COLO829 (cell line): ENCODE measurements at regions not wholly inside any gene's neighbourhood (a gene's known extent, or its start where the extent isn't known, plus 50 kb on each side); places are given as distances from the start of the nearest gene placed in this dataset.
"Not testable (repeated sequence)": the region's sequence is repeated elsewhere in the genome, so short reads cannot be mapped to it uniquely, and the experiment has no call there.

Source experiments
- DNase-seq: peaks from one replicate; pipeline ENCODE4 v3.0.0; 2012; ENCODE audit warnings: low spot score

DNA sequence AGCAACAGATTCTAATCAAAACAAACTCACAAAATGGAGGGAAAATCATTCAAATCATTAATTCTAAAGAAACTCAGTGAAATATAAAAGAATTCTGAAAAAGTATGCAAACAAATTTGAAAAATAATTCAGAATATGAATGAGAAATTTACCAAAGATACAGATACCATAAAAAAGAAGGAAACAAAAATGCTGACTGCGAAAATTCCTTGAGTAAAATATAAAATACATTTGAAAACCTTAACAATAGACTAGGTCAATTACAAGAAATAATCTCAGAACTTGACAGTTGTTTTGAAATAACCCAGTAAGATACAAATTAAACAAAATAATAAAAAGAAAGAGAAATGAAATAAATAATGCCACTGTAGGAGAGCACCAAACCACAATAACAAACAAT is 1289.0 kb downstream of the SLITRK1 start:
- DNase-seq, result no peak

DNA sequence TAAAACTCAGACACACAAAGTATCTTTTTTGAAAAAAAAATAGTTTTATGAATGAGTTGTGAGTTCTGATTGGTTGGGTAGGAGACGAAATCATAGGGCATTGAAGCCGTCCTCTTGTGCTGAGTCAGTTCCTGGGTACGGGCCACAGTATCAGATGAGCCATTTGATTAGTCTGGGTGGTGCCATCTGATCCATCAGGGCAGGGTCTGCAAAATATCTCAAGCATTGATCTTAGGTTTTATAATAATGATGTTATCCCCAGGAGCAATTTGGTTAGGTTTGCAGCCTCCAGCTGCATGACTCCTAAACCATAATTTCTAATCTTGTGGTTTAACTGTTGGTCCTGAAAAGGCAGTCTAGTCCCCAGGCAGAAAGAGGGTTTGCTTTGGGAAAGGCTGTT is 1310.6 kb downstream of the SLITRK1 start:
- DNase-seq, result no peak

DNA sequence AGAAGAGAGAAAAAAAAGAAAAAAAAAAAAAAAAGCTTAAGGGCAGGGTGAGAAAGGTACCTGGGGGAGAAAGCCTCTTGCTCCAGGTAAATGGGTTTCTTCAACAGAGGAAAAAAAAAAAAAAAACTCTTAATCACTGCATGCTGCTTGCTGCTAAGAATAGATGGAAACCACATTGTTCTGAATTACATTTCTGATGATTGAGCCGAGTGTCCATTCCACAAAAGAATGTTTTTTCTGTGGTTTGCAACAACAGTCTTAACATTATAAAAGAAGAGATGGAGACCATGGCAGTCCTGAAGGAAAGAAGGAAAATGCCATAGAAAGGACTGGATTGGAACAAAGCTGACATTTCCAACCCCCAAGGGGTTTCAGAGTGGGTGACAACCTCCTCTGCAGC is 1312.7 kb downstream of the SLITRK1 start:
- DNase-seq, result no peak

DNA sequence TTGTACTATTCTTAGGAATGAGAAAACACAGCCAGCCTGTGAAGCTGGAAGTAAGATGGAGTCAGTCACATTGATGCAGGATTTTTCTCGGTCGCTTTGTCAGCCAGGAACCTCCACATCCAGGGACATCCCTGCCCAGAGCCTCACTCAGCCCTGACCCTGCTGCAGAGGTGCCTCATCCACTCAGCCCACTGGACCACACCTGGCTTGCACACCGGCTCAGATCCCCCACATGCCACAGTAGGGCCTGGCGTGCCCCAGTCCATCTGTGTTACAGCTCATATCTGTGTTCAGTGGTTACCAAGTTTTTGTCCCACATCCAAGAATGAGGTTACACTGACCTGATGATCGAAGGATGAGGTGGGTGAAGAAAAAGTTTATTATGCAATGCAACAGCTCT is 1315.4 kb downstream of the SLITRK1 start:
- DNase-seq, result no peak

DNA sequence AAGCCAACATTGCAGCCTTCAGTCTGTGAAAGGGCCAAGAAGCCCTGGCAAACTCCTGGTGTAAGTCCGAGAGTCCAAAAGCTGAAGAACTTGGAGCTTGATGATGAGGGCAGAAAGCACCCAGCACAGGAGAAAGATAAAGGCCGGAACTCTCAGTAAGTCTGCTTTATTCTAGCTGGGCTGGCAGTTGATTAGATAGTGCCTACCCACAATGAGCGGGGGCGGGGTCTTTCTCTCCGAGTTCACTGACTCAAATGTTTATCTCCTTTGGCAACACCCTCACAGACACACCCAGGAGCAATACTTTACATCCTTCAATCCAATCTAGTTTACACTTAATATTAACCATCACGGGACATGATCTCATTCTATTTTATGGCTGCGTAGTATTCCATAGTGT is 1317.1 kb downstream of the SLITRK1 start:
- no peak for DNase-seq

DNA sequence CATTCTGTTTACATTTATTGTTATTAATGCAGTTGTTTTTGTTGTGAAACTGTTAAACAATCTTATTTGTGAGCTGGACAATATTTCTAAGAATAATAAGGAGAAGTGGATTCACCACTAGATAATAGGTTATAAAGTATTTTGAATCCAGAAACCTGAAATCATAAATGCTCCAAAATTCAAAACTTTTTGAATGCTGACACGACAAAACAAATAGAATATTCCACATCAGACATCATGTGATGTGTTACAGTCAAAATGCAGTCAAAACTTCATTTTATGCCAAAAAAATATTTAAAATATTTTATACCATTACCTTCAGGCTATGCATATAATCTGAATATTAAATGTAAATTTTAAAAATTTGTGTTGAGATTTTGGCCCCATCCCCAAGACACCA is 1321.4 kb downstream of the SLITRK1 start:
- DNase-seq, result no peak

DNA sequence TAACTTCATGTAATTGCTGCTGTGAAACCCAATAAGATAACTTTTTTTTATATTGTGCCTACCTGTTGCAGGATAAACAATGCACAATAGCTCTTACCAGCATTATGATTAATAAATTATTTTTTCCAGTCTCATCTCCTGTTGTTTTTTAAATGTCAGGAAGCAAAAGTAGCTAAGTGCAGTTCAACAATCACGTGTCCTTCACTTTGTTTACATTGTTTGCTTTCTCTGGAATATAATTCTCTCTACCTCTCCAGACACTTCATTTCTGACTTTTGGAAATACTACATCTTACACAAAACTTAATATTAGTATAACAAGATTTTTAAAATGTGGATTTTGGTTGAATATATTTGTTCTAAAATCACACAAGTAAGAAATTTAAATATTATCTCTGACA is 1359.4 kb downstream of the SLITRK1 start:
- DNase-seq, result no peak

DNA sequence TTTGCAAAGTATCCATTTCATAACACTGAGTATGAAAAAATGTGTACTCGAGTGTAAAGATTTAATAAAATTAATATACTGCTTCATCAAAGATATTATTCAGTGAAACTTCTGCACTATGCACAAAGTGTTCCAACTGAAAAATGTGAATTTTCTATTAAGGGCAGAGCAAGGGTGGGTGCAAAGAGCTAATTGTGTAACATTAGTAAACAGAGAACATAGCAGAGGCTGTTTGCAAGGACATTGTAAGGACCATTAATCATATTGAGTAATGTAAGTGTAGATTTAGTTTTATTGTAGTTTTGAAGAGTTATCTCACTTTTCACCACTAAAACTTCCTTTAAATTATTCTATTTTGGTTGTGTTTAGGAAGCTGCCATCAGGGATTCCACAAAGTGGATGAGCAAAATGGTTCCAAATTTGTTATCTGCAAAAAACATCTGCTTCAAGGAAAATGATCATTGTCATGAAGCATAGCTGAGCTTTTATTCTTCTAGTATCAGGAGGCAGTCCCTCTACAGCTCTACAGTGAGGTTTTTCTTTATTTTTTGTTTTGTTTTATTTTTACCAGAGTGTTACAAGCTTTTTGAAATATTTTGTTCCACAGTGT is 1375.4 kb downstream of the SLITRK1 start:
- DNase-seq, result no peak

DNA sequence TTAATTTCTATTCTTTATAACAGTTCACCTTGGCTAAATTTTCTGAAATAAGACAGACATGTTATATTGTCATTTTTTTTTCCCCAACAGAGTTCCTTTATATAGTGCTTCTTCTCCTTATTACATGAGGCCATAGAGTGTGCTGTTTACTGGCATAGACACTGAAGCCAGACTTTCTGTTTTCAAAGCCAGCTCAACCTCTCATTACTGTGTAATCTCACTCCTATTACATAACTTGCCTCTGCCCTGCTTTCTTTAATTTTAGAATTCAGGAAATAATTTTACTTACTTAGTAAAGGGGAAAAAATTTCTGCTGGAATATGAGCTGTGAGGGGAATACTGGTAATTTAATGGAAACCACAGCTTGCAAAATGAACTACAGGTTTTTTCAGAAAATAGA is 1380.4 kb downstream of the SLITRK1 start:
- DNase-seq, result no peak

DNA sequence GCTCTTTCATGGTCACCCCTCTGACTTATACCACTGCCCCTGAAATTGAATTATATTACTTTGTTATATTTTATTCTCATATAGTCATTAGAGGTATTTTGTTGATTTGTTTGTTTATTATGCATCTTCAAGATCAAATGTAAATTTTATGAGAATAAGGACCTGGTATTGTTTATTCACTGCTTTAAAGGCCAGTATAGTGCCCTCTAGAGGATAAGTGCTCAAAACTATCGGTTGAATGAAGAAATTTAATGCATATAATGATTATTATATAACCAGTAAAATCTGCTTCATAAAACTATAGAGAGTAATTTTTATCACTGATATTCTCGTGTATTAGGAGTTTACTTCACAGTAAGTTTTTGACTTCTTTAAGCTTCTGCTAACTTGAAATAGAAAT is 1401.9 kb downstream of the SLITRK1 start:
- no peak for DNase-seq

DNA sequence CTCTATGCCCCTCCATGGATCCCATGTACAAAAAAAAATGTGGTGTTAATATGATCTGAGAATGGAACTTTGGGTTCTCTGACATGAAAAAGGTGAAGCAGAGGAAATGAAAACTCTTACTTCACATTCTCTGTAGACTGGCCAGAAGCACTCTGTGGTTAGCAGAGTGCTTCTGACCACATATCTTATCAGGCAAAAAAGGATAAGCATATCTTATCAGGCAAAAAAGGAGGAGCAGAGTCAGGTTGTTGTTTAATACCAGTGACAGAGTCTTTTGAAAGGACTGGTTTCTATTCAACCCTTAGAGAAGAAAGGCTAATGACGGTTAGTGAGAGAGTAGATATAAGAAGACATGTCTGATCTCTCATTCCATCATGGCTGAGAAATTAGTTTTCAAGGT is 1404.8 kb downstream of the SLITRK1 start:
- no peak for DNase-seq

DNA sequence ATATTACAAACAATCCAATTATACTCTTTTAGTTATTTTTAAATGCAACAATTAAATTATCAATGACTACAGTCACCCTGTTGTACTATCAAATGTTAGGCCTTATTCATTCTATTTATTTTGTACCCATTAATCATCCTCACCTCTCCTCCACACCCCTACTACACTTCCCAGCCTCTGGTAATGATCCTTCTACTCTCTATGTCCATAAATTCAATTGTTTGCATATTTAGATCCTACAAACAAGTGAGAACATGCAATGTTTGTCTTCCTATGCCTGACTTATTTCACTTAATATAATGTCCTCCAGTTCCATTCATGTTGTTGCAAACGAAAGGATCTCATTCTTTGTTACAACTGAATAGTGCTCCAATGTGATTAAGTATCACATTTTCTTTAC is 1414.6 kb downstream of the SLITRK1 start:
- DNase-seq, result no peak

DNA sequence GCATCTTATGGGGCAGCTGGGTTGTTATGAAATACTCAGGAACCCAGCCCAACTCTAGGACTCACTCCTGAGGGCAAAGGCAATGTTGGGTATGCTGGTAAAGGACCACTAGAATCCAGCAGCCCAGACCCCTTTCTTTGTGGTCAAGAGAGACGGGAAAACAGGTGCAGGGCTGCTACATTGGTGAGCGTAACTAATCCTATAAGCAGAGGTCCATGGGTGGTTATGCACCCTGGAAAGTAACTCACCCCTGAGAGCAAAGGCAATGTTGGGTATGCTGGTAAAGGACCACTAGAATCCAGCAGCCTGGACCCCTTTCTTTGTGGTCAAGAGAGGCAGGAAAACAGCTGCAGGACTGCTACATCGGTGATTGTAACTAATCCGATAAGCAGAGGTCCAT is 1422.7 kb downstream of the SLITRK1 start:
- not testable (repeated sequence) for DNase-seq

DNA sequence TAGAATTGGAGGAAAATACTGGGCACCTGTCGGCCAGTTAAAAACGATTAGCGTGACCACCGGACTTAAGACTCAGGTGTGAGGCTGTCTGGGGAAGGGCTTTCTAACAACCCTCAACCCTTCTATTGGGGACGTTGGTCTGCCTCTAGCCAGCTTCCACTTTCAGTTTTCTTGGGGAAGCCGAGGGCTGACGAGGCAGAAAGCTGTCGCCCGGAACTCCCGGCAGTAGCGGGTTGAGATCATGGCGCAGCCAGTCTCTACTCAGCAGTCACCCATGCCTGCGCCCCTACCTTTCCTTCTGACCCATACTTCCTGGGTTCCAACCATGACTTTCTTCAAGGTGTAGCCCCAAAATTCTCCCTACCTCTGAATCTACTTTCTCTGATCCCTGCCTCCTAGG is 1424.1 kb downstream of the SLITRK1 start:
- DNase-seq, result no peak

DNA sequence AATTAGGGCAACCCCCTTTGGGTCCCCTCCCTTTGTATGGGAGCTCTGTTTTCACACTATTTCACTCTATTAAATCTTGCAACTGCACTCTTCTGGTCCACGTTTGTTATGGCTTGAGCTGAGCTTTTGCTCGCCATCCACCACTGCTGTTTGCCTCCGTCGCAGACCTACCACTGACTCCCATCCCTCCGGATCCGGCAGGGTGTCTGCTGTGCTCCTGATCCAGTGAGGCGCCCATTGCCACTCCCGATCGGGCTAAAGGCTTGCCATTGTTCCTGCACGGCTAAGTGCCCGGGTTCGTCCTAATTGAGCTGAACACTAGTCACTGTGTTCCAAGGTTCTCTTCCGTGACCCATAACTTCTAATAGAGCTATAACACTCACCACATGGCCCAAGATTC is 1424.7 kb downstream of the SLITRK1 start:
- not testable (repeated sequence) for DNase-seq

DNA sequence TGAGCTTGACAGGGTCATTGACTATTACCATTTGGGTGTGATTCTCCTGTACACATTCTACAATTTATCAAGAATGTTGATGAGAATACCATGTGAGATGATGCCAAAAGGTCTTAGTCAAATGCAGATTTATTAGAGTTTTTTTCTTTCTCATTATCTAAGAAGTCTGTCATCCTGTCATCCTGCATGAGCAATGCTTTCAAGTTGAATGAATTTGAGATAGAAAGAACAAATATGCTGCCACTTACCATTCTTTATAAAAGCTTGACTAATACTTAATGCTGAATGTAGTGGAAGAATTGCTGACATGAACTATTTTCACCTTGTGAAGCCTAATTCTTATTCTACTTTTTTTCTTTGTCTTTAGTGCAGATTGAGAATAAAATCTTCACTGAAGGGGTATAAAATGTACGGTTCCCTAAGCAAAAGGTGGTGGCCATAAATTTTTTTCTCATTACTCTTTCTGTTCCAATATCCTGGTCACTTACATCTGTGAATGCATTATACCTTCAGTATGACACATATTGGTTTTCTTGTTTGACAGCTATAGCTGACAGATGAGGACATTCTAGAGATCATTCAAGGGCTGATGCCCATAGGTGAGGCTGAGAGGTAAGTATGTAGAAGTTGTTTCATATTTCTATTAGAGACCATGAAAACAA is 1434.7 kb downstream of the SLITRK1 start:
- no peak for DNase-seq

DNA sequence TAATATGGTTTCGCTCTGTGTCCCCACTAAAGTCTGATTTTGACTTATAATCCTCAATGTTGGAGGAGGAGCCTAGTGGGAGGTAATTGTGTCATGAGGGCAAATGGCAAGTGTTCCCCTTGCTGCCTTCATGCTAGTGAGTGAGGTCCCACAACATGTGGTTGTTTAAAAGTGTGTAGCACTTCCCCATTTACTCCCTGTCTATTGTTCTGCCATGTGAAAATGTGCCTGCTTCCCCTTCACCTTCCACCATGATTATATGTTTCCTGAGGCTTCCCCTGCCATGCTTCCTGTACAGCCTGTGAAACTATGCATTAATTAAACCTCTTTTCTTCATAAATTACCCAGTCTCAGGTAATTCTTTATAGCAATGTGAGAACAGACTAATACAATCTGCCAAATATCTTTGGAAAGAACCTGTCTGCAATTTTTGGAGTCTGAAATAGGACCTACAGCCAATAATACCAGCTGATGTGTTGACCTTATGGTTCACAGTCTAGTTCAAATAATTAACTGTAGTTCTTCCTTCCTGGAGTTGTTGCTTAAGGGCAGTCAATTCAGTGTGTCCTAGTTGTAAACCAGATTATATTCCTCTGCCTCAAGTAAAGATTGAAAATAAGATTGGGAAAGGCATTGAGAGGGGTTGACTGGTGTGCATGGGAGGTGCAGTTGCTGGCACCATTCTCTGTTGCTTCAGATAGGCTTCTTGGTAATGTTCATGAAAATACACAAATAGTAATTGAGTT is 1442.9 kb downstream of the SLITRK1 start:
- DNase-seq, result no peak

DNA sequence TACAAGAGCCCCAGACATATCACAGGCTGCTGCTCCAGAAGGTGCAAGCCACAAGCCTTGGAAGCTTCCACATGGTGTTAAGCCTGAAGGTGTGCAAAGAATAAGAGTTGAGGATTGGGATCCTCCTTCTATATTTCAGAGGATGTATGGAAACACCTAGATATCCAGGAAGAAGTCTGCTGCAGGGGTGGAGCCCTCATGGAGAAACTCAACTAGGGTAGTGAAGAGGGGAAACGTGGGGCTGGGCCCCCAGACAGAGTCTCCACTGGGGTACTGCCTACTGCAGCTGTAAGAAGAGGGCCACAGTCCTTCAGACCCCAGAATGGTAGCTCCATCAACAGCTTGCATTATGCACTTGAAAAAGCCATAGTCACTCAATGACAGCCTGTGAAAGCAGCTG is 1444.0 kb downstream of the SLITRK1 start:
- DNase-seq, result no peak

DNA sequence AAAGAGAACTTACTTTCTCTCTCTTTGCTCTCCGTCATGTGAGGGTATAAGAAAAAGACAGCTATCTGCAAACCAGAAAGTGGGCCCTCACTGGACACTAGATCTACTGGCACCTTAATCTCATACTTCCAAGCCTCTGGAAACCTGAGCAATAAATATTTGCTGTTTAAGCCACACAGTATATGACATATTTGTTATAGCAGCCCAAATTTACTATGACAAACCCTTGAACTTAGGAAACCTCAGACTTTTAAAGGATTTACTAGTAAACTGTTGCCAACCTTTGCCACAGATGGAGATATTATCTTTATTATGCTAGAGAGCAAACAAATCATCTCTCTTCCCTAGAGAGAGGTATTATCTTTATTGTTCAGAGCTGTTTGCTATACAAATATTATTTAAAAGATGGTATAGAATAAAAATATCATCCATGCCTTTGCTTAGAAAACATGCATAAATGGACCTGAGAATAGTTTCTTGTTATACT is 1446.1 kb downstream of the SLITRK1 start:
- DNase-seq, result no peak

DNA sequence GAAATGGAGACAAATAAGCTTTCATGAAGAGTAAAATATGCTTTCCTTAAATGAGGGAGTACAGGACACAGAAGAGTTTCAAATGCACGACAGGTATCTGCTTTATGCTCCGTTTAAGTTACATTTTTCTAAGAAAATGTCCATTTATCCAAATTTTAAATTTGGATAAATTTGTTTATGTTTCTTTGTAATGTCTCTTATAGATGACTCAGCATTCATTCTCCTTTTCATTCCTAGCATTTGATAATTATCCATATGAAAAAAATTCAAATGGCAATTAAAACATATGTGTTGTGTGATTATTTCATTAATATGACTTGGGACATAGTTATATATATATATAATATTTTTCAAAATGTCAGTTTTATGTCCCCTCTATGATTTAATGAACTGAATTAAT is 1449.3 kb downstream of the SLITRK1 start:
- DNase-seq, result no peak

DNA sequence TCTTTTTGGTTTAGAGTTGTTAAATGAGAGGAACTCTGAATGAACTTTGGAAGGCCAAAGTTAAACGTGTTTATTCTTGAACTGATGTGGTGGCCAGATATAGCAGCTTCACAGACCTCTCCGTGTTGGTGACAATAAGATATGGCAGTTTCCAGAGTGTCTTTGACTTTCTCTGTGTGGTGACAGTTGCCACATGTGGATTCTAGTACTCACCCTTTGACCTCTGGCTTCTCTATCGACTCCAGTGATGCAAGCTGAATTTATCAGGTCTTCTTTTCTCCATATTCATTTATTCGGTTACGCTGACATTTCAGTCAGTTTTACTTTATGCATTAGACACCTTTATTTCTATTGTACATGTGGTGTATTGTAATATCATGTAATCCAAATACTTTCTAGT is 1469.5 kb downstream of the SLITRK1 start:
- DNase-seq, result no peak

DNA sequence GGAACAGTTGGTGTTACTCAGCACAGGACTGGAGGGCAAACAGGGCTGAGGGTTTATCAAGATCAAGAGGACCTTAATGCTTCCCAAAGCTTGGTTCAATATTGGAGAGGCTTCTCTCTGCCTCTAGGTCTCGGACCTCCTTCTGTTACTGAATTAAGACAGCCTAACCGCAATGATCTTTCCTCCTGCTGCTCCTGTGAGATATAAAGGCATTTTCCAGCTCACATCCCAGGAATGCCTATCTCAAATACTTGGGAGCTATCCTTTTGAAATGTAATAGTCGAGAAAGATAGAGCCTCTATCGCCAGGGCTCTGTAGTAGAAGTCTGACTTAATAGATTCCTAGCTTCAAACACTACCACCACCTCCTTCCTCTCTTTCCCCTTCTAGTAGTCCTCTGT is 1475.0 kb downstream of the SLITRK1 start:
- DNase-seq, result no peak

DNA sequence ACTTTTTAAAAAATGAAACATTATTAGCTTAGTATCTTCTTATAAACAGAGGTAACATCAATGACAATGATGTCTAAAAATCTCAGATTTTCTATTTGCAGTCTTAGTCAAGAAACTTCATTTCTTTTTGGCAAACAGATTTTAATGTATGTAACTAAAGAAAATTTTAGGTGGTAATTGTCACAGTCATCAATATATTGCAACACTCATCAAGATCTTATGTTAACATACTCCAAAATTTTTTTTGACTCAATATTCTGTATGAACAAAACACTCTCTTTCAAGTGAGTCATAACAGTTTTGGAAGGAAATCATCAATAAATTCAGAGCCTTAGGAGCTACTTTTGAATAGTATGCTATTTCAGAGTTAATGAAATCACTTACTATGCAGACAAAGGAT is 1507.6 kb downstream of the SLITRK1 start:
- no peak for DNase-seq
